ENCODE measurements at regions not wholly inside any gene's neighbourhood (a gene's known extent, or its start where the extent isn't known, plus 50 kb on each side); places are given as distances from the start of the nearest gene placed in this dataset.

DNA sequence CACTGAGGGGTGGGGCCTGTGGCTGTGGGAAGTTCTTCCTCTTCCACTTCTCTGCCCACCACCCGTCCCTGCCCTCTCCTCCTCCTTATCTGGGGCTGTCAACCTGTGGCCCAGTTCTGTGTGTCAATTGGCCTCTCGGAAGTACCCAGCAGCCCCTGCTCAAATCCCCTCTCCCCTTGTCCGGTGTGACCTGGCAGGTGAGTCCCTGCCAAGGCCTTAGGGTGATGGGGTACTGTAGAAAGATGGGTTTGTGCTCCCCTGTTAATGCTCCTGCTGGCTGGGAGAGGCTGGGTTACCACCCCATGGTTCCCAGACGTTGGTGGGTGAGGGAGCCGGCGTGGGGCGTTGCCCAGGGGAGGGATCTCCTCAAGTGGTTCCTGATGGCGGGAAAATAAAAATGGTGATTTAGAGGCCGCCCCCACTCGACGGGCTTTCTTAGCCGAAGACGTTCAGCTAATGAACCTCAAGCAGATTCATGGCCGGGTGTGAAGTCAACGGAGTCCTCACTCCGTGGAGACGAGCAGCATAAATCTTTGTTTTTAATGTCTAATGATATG lies 141.2 kb downstream of the URI1 start:
- DNase-seq = no peak

DNA sequence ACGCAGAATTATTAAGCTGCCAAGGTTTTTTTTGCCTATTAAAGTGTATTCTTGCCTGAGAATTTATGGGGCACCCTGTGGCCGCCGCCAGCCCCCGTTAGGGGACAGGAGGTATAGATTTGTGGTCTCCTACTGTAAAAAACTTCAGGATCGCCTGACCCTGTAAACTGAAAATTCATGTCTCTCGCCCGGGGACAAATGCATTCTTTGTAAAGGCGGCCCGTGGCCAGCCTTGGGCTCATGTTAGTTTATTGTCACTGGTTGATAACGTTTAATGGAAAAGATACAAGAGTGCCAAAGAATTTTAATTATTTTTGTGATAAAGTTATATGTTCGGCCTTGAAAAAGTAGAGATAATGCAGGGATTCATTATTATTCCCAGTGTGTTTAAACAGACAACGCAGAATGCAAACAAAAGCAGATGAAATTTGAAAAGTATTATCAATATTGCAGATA lies 141.7 kb downstream of the URI1 start:
- no peak for DNase-seq

DNA sequence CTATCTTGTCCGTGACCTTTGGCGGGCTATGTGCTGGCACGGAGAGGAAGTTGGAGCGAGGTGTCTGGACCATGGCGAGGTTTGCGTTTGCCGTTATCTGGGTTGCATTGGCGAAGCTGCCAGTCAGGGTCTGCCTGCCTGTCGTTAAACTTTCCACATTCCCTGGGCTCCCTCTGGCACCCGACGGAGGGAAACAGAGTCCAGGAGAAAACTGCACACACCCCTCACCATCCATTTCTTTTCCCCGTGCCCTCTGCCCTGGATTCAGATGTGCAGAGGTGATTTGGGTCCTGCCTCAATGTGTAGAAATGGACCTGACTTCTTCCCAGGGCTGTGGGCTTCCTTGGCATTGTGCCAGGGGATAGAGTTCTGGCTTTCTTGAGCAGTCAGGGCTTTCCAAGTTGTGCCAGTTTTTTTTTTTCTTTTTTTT lies 142.4 kb downstream of the URI1 start:
- DNase-seq = no peak

DNA sequence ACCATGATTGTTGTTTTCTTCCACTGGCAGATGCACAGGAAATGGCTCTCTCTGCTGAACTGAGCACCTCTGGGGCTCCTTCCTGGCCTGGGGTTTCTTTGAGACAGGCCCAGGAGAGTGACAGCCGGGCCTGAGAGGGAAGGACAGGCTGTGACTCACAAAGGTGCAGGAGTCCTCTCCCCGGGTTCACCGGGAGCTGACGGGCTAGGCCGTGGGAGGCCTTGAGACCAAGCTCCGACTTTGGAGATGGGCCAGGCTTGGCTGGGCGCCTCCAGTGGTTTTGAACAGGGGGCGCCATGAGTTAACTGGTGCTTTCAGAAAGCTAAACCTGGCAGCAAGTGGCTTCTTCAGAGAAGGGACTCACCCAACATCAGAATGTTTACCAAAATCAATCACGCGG lies 143.4 kb downstream of the URI1 start:
- DNase-seq = no peak

- no peak for DNase-seq
Measured at GRCh38 chr19:30086220-30086619, 144.2 kb downstream of the URI1 start.

DNA sequence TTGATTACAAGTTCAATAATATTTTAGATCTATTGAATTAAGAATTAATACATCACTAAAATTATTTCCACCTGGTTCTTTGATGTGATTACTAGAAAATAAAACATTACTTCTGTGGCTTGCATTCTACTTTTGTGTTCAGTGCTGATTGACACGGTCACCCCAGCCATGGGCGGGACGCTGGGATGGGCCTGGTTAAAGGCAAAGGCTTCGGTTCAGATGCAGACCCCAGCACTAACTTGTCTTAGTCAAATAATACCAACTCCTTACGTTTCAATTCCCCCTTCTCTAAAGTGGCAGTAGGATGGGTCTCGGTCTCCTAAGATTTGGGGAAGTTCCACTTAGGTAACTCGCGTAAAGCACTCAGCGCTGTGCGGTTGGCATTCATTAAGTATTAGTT lies 144.9 kb downstream of the URI1 start:
- no peak for DNase-seq

GRCh38 chr19:30087381-30088138 lies 145.5 kb downstream of the URI1 start:
- DNase-seq = no peak

DNA sequence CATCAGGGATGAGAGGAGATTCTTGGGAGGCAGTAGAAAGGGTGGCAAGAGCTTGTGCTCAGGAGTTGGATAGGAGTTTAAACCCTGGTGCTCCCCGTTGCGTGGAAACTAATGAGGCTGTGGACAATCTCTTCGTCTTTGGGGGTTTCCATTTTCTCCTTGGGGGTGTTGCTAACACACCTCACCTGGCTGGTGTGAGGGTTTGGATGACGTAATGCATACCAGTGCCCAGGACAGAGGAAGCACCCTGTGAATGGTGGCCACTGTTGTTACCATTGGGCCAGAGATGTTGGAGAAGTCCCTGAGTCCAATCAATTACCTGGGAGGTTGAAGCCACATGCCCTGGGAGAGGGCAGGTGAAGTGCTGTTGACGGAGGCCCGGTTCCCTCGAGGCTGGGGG lies 146.5 kb downstream of the URI1 start:
- DNase-seq = no peak

- no peak for DNase-seq
Measured at GRCh38 chr19:30089086-30089665, 147.1 kb downstream of the URI1 start.

- no peak for DNase-seq
Measured at GRCh38 chr19:30090476-30090875, 148.4 kb downstream of the URI1 start.

- no peak for DNase-seq
Measured at GRCh38 chr19:30090963-30091362, 148.9 kb downstream of the URI1 start.

- DNase-seq = no peak
Measured at GRCh38 chr19:30091456-30091855, 149.4 kb downstream of the URI1 start.

DNA sequence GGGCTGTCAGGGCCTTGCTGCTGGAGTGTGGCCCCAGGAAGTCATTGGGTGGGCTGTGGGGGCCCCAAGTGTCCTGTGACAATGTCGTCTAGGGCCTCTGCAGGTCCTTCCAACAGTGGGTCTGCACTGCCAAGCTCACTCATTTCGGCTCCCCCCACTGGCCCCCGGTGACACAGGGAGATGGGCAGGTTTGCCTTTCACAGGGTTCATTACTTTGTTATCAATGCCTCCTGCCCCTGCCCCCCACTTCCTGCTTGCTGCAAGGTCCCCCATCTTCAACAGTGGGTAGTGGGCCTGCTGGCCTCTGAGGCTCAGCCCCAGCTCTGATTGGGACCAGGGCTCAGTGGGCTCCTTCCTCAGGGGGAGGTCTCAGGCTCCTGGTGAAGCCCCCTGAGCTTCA lies 149.8 kb downstream of the URI1 start:
- no peak for DNase-seq

DNA sequence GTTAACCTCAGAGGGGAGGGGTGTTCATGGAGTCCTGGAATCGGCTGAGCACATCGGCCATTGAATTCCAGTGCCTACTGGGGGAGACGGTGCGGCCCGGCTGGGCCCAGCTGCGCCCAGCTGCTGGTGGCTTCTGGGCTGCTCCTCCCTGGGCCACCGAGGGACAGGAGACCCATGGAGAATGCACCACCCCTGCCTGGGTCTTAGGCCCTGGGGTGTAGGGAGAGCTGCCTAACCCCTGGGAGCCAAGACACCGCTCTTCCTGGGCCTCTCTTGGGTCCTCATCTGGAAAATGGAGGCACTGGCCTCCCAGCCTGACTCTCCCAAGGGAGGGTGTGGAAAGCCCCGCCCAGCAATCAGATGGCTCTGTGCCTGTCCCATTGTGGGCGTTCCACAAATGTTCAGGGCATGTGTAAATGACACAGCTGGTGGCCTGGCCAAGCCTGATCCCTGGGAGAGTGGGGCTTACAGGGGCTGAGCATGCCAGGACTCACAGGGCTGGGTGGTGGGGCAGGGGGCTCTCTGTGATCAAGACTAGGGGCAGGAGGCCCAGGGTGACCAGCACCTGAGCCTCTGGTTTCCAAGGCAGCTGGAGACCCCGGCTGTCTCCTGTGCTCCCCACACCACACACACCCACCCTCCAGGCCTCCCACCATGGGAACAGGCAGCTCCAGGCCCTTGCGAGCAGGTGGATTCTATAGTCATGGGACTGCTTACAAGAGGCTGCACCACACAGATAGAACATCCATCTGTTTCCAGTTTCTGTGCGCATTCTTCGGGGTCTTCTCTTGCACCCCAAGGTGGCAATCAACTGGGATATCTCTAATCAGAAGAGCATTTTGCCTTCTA lies 150.9 kb downstream of the URI1 start:
- DNase-seq = no peak

DNA sequence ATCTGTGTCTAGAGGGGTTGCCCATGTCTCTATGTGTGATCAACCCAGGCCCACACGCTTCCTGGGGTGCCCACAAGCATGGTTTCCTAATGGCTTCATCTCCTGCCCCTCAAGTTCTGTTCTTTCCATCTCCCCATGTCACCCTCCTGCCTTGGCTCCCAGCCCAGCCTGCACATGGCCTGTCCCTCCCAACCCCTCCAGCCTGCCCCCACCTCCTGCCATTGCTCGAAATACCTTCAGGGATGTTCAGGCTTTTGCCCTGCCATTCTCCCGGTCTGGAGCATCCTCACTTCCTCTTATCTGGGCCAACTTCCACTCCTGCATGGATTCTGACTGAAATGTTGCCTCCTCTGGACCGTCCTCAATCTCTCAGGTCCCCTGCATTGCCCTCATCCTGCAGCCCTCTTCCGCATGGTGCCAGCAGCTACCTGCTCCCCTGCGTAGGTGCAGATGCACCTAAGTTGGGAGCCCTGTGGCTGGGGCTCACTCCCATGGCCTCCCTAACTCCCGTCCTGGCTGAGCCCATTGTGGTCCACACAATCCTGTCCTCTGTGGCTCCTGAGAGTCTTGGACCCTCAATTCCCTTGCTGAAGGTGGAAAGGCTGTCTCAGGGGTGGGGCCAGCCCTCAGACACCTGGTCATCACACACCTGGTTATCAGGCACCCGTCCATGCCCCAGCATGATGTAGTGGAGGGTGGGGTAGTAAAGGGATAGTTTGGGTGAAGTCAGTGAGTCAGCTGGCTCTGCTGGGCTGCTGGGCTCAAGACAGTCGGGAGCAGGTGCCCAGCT lies 152.1 kb downstream of the URI1 start:
- DNase-seq = no peak

GRCh38 chr19:30094756-30095140 lies 152.7 kb downstream of the URI1 start:
- DNase-seq = no peak

GRCh38 chr19:30095171-30095570 lies 153.1 kb downstream of the URI1 start:
- DNase-seq = no peak

DNA sequence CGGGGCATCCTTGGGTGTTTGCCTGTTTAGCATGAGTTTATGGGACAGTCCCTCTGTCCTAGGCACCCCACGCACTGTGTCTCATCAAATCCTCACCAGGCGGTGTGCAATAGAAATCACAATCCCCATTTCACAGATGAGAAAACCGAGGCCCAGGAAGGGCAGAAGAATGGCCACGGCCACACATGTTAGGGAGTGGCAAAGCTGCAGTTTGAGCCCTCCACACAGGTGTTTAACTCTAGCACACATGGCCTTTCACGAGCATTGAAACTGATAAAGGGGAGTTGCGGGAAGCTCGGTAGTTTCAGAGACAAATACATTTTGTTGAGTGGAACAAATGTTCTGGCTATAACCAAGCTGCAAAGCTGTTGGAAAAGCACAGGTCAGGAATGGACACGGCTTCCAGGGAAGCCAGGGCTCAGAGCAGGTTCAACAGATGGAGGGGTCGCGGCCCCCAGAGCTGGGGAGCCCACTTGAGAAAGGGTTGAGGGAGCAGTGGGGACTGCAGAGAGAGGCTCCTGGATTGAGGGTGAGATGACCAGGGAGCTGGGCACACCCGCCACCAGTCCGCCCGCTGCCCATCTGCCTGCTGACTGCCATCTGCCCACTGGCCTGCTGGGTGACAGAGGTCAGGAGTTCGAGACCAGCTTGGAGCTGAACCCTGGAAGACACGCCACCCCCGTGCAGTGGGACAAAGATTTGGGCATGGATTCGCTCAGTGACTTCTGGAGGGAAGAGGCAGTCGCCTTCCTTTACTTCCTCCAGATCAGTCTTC lies 154.7 kb downstream of the URI1 start:
- DNase-seq = no peak

GRCh38 chr19:30097746-30098280 lies 155.8 kb downstream of the URI1 start:
- DNase-seq = no peak

GRCh38 chr19:30102239-30102638 lies 160.2 kb downstream of the URI1 start:
- DNase-seq = no peak

GRCh38 chr19:30102666-30103065 lies 160.6 kb downstream of the URI1 start:
- DNase-seq = no peak

Data from right kidney (tissue), 1 donor.